Testis (tissue), 2 donors: ENCODE measurements at regions not wholly inside any gene's neighbourhood (a gene's known extent, or its start where the extent isn't known, plus 50 kb on each side); places are given as distances from the start of the nearest gene placed in this dataset.

Experiments
- DNase-seq: peaks from one replicate; pipeline ENCODE4 v3.0.0-alpha.2; 2019
- H3K27ac ChIP-seq, 2 donors: fragments of 200-600 bp; sonication (generic); one replicate each; pipeline ENCODE4 v1.5.1; 2019
- H3K27me3 ChIP-seq: fragments of 200-600 bp; sonication (generic); one replicate; pipeline ENCODE4 v1.5.1; 2019
- H3K36me3 ChIP-seq: fragments of 200-600 bp; sonication (generic); one replicate; pipeline ENCODE4 v1.5.1; 2017; ENCODE audit warnings: low read depth; ENCODE audit errors: missing control alignments
- H3K4me1 ChIP-seq: fragments of 200-600 bp; sonication (generic); one replicate; pipeline ENCODE4 v1.5.1; 2019
- H3K4me3 ChIP-seq, 2 donors: fragments of 200-600 bp; sonication (generic); one replicate each; pipeline ENCODE4 v1.5.1; 2017 to 2019
- H3K9me3 ChIP-seq: fragments of 200-600 bp; sonication (generic); one replicate; pipeline ENCODE4 v1.5.1; 2017
- POLR2A ChIP-seq: fragments of 450-650 bp; IDR thresholded peaks from one replicate; pipeline ENCODE4 v1.6.1; 2017; ENCODE audit warnings: antibody characterized with exemption, mild to moderate bottlenecking, moderate library complexity
- WGBS, 2 donors: methylation state at CpG; one replicate each; pipeline ENCODE4 v1.1.5; 2018; 5-methylcytosine and 5-hydroxymethylcytosine counted together
- intact Hi-C: fragments of 100-400 bp; cut with DNase I; formaldehyde crosslinking; loops from one replicate; pipeline ENCODE4 v1.15.1; 2023; ENCODE audit warnings: low total_unique reads
- TF ChIP-seq, protein P1 (sequence below), 3 experiments: fragments of 450-650 bp in 2 of 3; fragments of 200-600 bp in 1 of 3; sonication (generic) in 1 of 3; IDR thresholded peaks; one replicate each; pipeline ENCODE4 v1.5.1; 2016 to 2019; ENCODE audit warnings: antibody characterized with exemption in 3 of 3, mild to moderate bottlenecking in 2 of 3, moderate library complexity in 1 of 3

DNA sequence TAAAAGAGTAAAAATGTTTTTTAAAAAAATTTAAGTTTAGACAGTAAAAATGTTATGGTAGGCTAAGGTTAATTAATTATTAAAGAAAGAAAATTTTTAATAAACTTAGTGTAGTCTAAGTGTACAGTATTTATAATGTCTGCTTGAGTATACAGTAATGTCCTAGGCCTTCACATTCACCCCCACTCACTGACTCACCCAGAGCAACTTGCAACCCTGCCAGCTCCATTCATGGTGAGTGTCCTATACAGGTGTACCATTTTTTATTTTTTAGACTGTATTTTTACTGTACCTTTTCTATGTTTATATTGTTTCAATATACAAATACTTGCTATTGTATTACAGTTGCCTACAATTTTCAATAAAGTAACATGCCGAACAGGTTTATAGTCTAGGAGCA lies 234.1 kb downstream of the AUH start:
- 93 to 97% methylated on average over 1 of the region's 1 CpG for WGBS, 2 donors
- DNase-seq: no peak
- intact Hi-C loops: no loop called here
- H3K36me3 ChIP-seq: no peaks in the 10 kb centered on the region
- TF ChIP-seq, protein P1, sequence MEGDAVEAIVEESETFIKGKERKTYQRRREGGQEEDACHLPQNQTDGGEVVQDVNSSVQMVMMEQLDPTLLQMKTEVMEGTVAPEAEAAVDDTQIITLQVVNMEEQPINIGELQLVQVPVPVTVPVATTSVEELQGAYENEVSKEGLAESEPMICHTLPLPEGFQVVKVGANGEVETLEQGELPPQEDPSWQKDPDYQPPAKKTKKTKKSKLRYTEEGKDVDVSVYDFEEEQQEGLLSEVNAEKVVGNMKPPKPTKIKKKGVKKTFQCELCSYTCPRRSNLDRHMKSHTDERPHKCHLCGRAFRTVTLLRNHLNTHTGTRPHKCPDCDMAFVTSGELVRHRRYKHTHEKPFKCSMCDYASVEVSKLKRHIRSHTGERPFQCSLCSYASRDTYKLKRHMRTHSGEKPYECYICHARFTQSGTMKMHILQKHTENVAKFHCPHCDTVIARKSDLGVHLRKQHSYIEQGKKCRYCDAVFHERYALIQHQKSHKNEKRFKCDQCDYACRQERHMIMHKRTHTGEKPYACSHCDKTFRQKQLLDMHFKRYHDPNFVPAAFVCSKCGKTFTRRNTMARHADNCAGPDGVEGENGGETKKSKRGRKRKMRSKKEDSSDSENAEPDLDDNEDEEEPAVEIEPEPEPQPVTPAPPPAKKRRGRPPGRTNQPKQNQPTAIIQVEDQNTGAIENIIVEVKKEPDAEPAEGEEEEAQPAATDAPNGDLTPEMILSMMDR (IDR thresholded peaks at IDR 0.05): no peak
- no peak for TF ChIP-seq POLR2A
- H3K4me3 ChIP-seq: no peak overlapping the region
- H3K27ac ChIP-seq: no peak overlapping the region
- no peaks in the 10 kb centered on the region for H3K4me1 ChIP-seq
- H3K27me3 ChIP-seq: no peaks in the 10 kb centered on the region
- H3K9me3 ChIP-seq: no peaks in the 10 kb centered on the region

DNA sequence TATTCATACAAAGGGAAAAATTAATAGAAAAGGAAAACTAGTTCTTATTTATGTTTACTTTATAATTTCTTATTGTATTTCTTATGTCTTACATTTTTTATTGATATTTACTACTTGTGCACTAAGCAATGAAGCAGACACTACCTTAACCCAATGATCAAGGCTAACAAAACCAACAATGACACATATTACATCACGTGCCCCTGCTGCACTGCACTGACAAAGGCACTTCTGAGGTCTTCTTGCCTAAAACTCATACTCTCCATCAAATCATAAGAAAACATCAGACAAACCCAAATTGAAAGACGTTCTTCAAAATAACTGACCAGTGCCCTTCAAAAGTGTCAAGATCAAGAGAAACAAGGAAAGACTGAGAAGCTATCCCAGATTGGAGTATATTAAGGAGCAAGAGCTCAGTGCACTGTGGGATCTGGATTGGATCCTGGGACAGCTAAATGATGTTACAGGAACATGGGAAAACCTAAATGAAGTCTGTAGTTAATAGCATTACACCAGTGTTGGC lies 230.9 kb downstream of the AUH start:
- DNase-seq: no peak
- Histone ChIP-seq H3K4me1 (no peaks in the 10 kb centered on the region), H3K9me3 (no peaks in the 10 kb centered on the region), H3K27ac (no peak overlapping the region), H3K27me3 (no peaks in the 10 kb centered on the region), H3K36me3 (no peaks in the 10 kb centered on the region), H3K4me3 (no peak overlapping the region)
- intact Hi-C loops: no loop called here
- TF ChIP-seq, protein P1 (IDR thresholded peaks at IDR 0.05): no peak
- no peak for TF ChIP-seq POLR2A
- 85 to 88% methylated on average over 2 of the region's 2 CpGs for WGBS, 2 donors

DNA sequence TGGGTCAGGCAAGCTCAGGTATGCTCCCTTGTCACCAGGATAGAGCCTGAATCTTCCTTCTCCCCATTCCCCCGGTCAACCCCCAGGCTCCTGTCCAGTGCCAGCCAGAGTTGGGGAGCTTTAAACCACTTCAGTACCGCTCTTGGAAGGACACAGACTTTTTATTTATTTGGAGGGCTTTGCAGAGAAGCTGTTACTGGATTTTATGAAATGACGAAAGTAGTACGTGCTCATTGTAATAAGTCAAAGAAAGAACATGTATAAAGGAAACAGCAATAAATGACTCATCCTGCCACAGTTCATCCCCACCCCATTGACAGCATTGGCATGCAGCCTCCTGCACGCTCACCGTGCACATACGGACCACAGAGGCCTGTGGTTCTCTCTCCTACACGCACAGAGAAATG lies 230.3 kb downstream of the AUH start:
- H3K36me3 ChIP-seq: no peaks in the 10 kb centered on the region
- H3K27ac ChIP-seq: no peak overlapping the region
- DNase-seq: no peak
- TF ChIP-seq POLR2A: no peak
- TF ChIP-seq, protein P1 (IDR thresholded peaks at IDR 0.05): no peak
- H3K4me3 ChIP-seq: no peak overlapping the region
- 68 to 80% methylated on average over 8 of the region's 8 CpGs for WGBS, 2 donors
- intact Hi-C loops: no loop called here
- H3K4me1 ChIP-seq: no peaks in the 10 kb centered on the region
- no peaks in the 10 kb centered on the region for H3K9me3 ChIP-seq
- no peaks in the 10 kb centered on the region for H3K27me3 ChIP-seq

DNA sequence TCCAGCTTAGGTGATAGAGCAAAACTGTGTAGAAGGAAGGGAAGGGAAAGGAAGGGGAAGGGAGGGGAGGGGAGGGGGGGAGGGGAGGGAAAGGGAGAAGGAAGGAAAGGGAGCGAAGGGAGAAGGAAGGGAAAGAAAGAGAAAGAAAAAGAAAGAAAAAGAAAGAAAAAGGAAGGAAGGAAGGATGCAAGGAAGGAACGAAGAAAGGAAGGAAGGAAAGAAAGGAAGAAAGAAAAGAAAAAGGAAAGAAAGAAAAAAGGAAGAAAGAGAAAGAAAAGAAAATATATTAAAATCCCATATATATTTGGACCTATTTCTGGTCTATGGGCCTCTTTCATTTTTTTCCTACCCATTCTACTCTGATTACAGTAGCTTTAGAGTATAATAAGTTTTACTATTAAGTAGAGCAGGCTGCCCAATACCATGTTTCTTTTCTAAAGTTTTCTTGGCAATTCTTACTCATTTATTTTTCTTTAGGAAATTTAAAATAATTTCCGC lies 229.1 kb downstream of the AUH start:
- Histone ChIP-seq H3K27ac (no peak overlapping the region), H3K9me3 (no peaks in the 10 kb centered on the region)

DNA sequence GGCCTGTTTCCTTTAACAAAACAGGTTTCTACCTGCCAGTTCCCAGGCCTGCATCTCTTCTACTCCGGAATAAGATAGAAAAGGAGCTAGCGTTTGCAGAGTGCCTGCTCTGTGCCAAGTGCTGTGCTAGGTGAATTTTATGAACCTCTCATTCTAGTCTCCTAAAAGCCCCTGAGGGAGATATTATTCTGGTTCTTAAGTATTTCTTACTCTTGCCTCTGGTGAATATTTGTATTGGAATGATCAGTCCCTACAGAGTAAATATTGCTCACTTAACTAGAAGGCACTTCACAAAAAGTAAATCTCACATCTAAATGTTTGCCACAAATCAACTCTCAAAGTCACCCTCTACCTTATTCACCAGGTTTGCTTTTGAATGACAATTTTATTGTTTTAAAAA lies 227.1 kb downstream of the AUH start:
- H3K4me1 ChIP-seq: no peaks in the 10 kb centered on the region
- intact Hi-C loops: no loop called here
- 88 to 89% methylated on average over 2 of the region's 2 CpGs for whole genome bisulfite sequencing, 2 donors
- no peak for DNase-seq
- no peaks in the 10 kb centered on the region for H3K36me3 ChIP-seq
- no peaks in the 10 kb centered on the region for H3K9me3 ChIP-seq
- H3K27ac ChIP-seq: no peak overlapping the region
- H3K4me3 ChIP-seq: no peak overlapping the region
- no peaks in the 10 kb centered on the region for H3K27me3 ChIP-seq
- TF ChIP-seq, protein P1 (IDR thresholded peaks at IDR 0.05): no peak
- no peak for TF ChIP-seq POLR2A

More for the DNA sequence above, 229.1 kb downstream of the AUH start:
- Histone ChIP-seq H3K36me3 (no peaks in the 10 kb centered on the region), H3K4me1 (no peaks in the 10 kb centered on the region), H3K27me3 (no peaks in the 10 kb centered on the region), H3K4me3 (no peak overlapping the region)
- WGBS, 2 donors: 90 to 100% methylated on average over 3 of the region's 3 CpGs
- no peak for DNase-seq
- intact Hi-C loops: no loop called here
- TF ChIP-seq POLR2A: no peak
